ENCODE measurements at regions not wholly inside any gene's neighbourhood (a gene's known extent, or its start where the extent isn't known, plus 50 kb on each side); places are given as distances from the start of the nearest gene placed in this dataset.

DNA sequence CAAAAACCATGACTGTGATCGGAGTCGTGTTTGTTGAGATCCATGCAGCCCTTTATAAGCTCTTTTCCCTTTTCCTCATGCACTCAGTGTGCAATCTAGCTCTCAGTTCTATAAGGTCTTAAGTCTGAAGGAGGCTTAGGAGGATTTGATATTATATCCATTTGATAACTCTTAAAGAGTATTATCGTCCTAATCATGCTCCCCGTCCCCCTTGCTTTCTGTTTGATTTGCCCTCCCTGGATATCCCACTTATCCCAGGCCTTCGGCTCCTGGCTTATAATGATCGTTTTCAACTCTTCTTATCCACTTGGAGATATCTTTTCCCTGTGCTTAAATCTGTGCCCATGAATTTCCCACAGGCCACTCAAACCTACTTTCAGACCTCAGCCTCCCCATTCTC, 1917.7 kb upstream of the PIK3C3 start:
- TF ChIP-seq GATAD2B (conservative IDR thresholded peaks at IDR 0.05; ENCODE audit: low read depth): no peak
- TF ChIP-seq, protein P1, sequence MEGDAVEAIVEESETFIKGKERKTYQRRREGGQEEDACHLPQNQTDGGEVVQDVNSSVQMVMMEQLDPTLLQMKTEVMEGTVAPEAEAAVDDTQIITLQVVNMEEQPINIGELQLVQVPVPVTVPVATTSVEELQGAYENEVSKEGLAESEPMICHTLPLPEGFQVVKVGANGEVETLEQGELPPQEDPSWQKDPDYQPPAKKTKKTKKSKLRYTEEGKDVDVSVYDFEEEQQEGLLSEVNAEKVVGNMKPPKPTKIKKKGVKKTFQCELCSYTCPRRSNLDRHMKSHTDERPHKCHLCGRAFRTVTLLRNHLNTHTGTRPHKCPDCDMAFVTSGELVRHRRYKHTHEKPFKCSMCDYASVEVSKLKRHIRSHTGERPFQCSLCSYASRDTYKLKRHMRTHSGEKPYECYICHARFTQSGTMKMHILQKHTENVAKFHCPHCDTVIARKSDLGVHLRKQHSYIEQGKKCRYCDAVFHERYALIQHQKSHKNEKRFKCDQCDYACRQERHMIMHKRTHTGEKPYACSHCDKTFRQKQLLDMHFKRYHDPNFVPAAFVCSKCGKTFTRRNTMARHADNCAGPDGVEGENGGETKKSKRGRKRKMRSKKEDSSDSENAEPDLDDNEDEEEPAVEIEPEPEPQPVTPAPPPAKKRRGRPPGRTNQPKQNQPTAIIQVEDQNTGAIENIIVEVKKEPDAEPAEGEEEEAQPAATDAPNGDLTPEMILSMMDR (IDR thresholded peaks at IDR 0.05 in 2 of 3, conservative IDR thresholded peaks at IDR 0.05 in 1 of 3; ENCODE audit: control insufficient read depth in 2 of 3, extremely low read depth in 1 of 3, insufficient read depth in 1 of 3, low read depth in 3 of 3, low read length in 3 of 3): no peak
- TF ChIP-seq NBN (IDR thresholded peaks at IDR 0.05): no peak
- TF ChIP-seq, protein P2, sequence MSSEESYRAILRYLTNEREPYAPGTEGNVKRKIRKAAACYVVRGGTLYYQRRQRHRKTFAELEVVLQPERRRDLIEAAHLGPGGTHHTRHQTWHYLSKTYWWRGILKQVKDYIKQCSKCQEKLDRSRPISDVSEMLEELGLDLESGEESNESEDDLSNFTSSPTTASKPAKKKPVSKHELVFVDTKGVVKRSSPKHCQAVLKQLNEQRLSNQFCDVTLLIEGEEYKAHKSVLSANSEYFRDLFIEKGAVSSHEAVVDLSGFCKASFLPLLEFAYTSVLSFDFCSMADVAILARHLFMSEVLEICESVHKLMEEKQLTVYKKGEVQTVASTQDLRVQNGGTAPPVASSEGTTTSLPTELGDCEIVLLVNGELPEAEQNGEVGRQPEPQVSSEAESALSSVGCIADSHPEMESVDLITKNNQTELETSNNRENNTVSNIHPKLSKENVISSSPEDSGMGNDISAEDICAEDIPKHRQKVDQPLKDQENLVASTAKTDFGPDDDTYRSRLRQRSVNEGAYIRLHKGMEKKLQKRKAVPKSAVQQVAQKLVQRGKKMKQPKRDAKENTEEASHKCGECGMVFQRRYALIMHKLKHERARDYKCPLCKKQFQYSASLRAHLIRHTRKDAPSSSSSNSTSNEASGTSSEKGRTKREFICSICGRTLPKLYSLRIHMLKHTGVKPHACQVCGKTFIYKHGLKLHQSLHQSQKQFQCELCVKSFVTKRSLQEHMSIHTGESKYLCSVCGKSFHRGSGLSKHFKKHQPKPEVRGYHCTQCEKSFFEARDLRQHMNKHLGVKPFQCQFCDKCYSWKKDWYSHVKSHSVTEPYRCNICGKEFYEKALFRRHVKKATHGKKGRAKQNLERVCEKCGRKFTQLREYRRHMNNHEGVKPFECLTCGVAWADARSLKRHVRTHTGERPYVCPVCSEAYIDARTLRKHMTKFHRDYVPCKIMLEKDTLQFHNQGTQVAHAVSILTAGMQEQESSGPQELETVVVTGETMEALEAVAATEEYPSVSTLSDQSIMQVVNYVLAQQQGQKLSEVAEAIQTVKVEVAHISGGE (CRISPR knock-in tag; IDR thresholded peaks at IDR 0.05): no peak
- TF ChIP-seq CREB1 (IDR thresholded peaks at IDR 0.05; ENCODE audit: low read depth): no peak

Data from GM12878 (cell line).